Ureter (tissue), 1 donor: ENCODE measurements at regions not wholly inside any gene's neighbourhood (a gene's known extent, or its start where the extent isn't known, plus 50 kb on each side); places are given as distances from the start of the nearest gene placed in this dataset.
A peak's percentile ranks its signal among the peaks of the same experiment; 100 is the strongest.
"Not testable (repeated sequence)": the region's sequence is repeated elsewhere in the genome, so short reads cannot be mapped to it uniquely, and the experiment has no call there.

Experiments
- DNase-seq: peaks from one replicate; pipeline ENCODE4 v3.0.0-alpha.2; 2020; ENCODE audit warnings: low spot score
- donor health status: DM: yes; HTN: yes; CAD: no.

DNA sequence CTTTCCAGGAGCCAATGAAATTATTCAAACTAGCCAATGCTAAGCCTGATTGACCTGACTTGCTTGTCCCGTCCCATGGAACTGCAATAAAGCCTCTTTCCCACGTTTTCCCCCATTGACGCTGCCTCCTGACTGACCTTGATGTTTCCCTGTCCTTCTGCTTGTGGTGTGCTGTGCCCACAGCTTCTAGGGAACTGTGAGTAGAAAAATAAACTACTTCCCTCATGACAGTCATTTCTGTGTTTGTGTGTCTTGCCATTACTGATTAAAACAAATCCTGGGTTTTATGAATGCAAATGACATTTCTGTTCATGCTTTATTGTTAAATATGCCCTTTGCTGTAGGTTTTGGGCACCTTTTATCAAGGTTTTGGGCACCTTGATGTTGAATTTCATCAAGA, 91.3 kb upstream of the ABI1 start:
- DNase-seq, result no peak

DNA sequence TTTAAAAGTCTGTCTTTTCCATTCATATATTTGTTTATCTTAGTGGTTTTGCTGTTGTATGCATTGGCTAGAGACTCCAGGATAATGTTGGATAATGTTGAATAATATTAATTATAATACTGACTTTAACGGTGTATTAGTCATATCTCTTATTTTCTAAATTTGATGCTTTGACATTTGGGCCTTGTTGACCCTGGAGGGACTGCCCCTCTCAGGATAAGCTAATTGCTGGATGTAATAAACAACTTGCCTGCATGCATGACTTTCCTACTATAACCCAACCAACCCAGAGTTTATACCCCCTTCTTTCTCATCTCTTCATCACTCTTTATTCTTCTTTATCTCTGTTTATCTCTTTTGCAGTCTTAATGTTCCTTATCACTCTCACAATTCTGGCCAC, 90.9 kb upstream of the ABI1 start:
- DNase-seq, result no peak

DNA sequence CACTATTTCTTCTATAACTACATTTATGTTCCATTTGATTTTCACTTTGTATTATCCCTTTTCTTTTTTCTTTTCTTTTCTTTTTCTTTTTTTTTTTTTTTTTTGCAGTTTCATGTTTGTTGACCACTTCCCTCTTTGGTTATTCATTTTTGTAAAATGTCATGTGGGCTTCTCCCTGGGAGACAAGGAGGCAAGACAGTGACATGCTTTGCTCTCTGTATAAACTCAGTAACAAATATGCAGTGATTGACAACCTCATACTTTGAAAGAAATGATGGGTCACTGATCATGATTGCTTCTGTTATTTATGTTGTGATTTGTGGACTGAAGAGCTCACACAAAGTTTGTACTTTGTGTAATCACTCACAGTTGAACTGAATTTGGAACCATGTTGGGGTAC, 90.2 kb upstream of the ABI1 start:
- no peak for DNase-seq

DNA sequence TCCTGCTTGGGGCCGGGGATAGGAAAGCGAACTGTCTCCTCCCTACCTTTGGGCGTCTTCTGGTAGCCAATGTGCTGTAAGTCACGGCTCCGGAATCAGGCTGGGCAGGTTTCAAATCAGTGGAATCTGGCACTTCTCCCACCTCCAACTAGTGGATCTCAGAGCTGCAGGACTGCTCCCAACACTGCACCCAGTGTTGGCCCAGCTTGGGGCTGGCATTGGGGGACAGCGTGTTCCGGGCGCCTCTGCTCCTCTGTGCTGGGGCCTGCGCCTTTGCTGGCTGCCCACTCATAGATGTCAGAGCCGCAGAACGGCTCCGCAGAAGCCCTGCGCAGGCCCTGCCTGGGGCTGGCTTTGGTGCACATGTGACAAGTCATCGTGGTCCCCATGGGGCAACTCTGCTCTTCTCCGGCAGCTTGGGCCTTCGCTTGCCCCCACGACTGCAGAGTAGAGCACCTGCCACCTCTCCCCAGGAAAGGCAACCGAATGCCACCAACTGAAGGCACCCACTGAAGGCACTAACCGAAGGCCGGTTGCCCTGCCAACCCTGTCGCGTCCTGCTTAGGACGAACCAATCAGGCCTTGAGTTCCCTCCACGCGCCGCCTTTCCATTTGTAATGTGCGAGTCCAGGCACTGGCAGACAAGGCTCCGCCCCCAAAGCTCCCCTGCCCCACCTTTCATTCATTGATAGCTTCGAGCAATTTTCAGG, 85.5 kb upstream of the ABI1 start:
- peak; percentile 53 for DNase-seq

DNA sequence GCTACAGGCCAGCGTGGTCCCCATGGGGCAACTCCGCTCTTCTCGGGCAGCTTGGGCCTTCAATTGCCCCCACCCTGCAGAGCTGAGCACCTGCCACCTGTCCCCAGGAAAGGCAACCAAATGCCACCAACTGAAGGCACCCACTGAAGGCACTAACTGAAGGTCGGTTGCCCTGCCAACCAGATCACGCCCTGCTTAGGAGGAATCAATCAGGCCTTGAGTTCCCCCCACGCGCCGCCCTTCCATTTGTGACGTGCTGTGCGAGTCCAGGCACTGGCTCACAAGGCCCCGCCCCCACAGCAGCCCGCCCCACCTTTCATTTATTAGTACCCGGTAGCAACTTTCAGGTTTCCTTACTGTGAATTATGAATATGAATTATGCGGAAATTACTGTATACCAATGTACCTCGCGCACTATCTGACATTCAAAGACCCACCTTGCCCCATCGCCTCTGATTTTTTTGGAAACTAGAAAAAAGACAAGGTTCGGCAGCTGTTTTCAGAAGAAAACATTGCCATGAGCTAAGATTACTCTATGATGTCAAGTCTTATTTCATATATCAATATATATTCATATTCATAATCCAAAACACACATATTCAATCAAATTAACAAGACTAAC, 83.6 kb upstream of the ABI1 start:
- no peak for DNase-seq

DNA sequence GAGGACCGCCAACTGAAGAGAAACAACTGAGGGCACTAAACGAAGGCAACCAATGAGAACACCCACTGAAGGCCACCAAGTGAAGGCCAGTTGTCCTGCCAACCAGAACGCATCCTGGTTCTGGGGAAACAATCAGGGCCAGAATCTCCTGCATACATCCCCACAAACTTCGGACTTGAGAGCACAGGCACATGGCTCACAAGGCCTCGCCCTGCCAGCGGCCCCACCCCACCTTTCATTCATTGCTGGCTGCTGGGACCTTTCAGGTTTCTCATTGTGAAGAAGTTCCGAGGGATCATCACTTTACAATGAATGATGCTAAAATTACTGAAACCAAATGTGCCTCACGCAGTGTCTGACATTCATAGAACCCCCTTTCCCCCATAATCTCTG, 79.2 kb upstream of the ABI1 start:
- no peak for DNase-seq

DNA sequence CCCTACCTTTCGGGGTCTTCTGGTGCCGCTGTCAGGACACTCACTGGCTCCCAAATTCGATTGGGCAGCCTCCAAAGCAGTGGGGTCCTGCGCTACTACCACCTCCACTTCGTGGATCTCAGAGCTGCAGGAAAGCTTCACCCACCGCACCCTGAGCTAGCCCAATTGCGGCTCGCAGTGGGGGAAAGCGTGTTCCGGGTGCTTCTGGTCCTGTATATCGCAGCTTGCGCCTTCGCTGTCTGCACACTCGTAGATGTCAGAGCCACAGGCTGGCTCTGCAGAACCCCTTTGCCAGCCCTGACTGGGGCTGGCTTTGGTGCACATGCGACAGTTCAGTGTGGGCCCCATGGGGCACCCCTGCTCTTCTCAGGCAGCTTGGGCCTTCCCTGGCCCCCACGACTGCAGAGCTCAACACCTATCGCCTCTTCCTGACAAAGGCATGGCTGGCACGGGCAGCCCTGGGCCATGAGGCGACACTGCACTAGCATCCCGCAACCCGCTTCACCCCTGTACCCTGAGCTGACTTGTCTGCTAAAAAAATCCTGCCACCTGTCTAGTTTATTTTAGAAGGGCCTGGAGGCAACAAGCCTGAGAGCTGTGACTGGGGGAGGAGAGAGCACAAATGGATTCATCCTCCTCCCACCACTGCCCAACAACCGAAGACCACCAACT, 78.7 kb upstream of the ABI1 start:
- no peak for DNase-seq

DNA sequence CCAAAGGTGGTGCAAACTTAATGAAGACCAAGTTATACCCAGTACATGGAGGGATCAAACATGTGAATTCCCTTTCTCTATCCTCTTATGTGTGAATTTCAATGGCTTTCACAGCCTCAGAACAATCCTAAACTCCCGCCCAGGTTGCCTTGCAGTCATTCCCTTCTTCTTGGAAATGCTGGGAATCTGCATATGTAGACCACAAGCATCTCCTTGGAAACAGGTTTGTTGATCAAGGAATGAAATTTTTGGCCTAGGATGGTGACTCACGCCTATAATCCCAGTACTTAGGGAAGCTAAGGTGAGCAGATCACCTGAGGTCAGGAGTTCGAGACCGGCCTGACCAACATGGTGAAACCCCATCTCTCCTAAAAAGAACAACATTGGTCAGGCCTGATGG, 77.8 kb upstream of the ABI1 start:
- DNase-seq, result no peak

DNA sequence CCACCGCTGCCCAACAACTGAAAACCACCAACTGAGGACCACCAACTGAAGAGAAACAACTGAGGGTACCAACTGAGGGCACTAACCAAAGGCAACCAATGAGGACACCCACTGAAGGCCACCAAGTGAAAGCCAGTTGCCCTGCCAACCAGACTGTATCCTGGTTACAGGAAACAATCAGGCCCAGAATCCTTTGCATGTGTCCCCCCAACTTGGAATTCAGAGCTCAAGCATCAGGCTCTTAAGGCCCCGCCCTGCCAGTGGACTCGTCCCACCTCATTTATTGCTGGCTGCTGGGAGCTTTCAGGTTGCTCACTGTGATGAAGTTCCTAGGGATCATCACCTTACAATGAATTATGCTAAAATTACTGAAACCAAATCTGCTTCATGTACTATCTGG, 76.6 kb upstream of the ABI1 start:
- no peak for DNase-seq

DNA sequence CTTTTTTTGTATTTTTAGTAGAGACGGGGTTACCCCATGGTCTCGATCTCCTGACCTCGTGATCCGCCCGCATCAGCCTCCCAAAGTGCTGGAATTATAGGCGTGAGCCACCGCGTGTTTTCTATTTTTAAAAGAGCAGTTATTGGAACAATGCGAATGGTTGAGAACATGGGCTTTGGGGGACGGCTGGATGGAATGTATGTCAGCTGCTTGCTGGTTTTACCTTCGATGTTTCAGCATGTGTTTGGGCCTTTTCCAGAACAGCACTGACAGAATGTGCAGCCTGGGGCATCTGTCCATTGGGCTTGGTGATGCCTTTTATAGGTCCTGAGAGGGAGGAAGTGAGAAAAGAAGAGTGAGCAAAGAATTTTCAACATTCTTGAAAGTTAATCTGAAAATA, 73.4 kb upstream of the ABI1 start:
- DNase-seq, result not testable (repeated sequence)

DNA sequence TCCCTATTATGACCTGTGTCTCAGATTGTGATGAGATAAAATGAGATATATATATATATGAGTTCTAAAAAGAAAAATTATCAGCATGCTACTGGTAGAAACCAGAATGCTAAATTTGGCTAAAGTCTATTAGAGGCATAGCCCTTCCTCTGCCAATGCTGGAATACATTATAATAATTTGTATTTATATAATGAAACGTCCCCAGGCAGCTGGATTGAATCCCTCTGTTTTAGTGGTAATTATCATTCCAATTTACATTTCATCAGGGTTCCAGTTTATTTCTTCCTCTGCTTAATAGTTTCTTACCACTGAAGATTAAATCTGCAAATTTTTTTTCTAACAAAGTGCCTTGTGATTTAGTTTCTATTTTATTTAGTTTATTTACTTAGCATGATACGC, 71.8 kb upstream of the ABI1 start:
- no peak for DNase-seq

DNA sequence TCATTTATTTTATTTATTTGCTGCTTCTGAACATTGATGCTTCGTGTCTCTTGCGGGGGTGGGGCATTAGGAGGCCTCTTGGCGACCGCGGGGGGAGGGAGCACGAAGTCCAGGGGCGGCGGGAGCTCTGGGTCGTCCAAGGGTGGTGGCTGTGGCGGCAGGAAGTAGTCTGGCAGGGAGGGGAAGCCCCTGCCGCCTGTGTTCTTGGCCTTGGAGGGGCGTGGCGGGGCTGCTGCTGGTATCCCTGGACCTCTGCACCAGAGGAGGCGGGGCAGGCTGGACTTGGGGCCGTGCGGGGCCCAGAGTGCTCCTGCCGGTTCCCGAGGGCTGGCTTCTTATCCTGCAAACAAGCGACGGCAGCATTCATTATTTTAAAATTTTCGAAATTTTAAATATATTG, 70.5 kb upstream of the ABI1 start:
- DNase-seq, result no peak

DNA sequence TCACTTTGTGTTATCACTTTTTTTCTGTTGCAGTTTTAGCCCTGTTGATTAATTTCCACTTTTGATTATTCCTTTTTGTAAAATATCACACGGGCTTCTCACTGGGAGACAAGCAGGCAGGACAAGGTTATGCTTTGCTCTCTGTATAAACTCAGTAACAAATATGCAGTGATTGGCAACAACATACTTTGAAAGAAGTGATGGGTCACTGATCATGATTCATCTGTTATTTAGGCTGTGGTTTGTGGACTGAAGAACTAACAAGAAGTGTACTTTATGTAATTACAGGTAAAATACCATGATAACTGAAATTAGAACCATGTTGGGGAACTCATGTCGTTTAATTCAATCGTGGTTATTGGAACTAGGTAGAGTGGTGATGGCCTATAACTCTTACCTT, 62.1 kb upstream of the ABI1 start:
- DNase-seq, result not testable (repeated sequence)

DNA sequence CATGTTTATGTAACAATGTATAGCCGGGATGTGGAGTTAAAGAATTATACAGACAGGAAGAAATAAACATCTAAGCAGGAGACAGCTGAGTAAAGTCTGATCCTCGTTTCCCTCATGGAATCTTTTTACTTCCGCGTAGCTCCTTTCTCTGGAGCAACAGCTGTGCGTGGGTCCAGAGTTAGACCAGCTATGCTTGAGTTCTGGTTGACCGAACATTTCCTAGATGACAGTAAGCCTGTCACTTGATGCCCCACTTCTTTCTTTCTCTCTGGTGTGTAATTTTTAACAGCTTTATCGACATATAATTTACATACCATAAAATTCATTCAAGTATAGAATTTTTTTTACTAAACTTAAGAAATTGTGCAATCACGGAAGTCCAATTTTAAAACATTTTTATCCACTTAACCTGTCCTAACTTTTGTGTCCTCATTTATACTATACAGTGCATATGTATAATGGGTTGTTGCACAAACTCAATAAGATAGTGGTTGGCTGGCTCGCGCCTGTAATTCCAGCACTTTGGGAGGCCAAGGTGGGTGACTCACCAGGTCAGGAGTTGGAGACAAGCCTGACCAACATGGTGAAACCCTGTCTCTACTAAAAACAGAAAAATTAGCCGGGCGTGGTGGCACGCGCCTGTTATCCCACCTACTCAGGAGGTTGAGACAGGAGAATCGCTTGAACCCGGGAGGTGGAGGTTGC, 58.5 kb upstream of the ABI1 start:
- not testable (repeated sequence) for DNase-seq

DNA sequence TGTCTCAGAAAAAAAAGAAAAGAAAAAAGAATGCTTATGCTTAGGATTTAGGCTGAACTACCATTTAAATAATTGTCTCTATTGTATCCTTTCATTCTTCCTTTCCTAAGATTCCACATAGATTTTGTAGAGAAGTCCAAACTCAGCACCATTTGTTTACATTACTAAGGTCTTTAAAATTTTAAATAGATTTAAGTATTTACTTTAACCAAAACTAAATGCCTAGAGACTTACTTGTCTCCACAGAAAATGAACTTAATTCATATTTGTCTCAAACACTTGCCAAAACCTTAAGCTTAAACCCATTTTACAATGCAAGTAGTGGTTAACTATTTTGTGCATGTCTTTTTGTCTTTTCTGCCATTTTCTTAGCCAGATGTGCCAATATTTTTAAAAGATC, 54.1 kb upstream of the ABI1 start:
- no peak for DNase-seq

DNA sequence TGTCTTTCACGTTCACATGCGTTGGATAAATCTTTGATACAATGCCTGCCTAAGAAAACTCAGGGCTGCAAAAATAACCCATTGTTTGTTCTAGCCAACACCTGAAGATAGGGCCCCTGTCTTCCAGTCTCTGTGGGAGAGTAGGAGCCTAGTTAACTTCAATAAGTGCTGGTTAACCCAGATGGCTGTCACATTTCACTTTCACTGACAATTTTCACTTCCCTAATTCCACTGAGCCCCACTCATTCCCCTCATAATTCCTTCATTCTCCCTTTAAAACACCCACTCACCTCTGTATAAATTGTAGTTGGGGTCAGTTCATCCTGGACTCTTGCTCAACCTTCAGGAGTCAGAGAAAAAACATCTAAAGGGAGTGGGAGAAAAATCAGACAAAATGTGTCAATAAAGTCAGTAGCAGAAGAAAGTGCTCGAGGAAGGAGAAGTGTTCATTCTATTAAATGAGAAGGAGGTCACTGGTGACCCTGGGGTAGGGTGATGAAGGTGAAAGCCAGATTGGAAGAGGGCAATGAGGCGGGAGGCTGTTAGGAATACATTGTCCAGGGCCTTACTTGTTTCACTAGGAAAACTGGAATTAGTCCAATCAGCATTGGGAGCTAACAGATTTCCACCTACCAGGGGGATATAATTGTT, 51.2 kb upstream of the ABI1 start:
- no peak for DNase-seq
